Right lobe of liver (tissue), 6 donors: ENCODE measurements at regions not wholly inside any gene's neighbourhood (a gene's known extent, or its start where the extent isn't known, plus 50 kb on each side); places are given as distances from the start of the nearest gene placed in this dataset.

Source experiments
- ATAC-seq, 4 donors: fragments of 200-7000 bp; cut with Tn5 transposase; one replicate each; pipeline ENCODE4 v1.9.1; 2020; ENCODE audit warnings: mild to moderate bottlenecking in 4 of 4, moderate library complexity in 4 of 4
- DNase-seq, 3 donors: peaks; one replicate each; pipeline ENCODE4 v3.0.0-alpha.2; 2020
- H3K27ac ChIP-seq, 3 donors: fragments of 200-600 bp; one replicate each; pipeline ENCODE4 v1.8.0; 2022
- H3K27me3 ChIP-seq, 2 donors: fragments of 200-600 bp; one replicate each; pipeline ENCODE4 v1.8.0; 2022
- H3K36me3 ChIP-seq, 4 donors: fragments of 200-600 bp; sonication (generic) in 1 of 4; one replicate each; pipeline versions ENCODE4 v1.5.1 to v1.8.0; 2017 to 2022; ENCODE audit warnings: control low read depth in 1 of 4
- H3K4me1 ChIP-seq, 4 donors: fragments of 200-600 bp; sonication (generic) in 1 of 4; one replicate each; pipeline versions ENCODE4 v1.5.1 to v1.8.0; 2017 to 2022; ENCODE audit warnings: control low read depth in 1 of 4
- H3K4me3 ChIP-seq, 3 donors: fragments of 200-600 bp; one replicate each; pipeline ENCODE4 v1.8.0; 2022
- H3K9me3 ChIP-seq, 4 donors: fragments of 200-600 bp; sonication (generic) in 1 of 4; one replicate each; pipeline versions ENCODE4 v1.5.1 to v1.8.0; 2017 to 2022; ENCODE audit warnings: control low read depth in 1 of 4
- CTCF ChIP-seq, 4 donors: fragments of 200-600 bp in 3 of 4; fragments of 450-650 bp in 1 of 4; IDR thresholded peaks; one replicate each; pipeline versions ENCODE4 v1.5.1 to v1.8.0; 2016 to 2022; ENCODE audit warnings: antibody characterized with exemption in 4 of 4, mild to moderate bottlenecking in 2 of 4
- POLR2A ChIP-seq: fragments of 450-650 bp; IDR thresholded peaks from one replicate; pipeline ENCODE4 v1.6.1; 2017; ENCODE audit warnings: antibody characterized with exemption, mild to moderate bottlenecking
- WGBS: methylation state at CpG from one replicate; pipeline ENCODE4 v1.1.6; 2018; ENCODE audit warnings: low coverage, low lambda C conversion rate; ENCODE audit not compliant: insufficient coverage; ENCODE audit errors: missing lambda C conversion rate; 5-methylcytosine and 5-hydroxymethylcytosine counted together
- intact Hi-C, 2 donors: fragments of 100-400 bp; cut with DNase I; formaldehyde crosslinking; loops; one replicate each; pipeline versions ENCODE4 v1.11.2 to v1.14.1; 2022
- donor health status: DM: no; HTN: yes; CAD: no.
- donor health status: DM: no; HTN: no; CAD: no.
- donor health status: DM: no; HTN: no; CAD: no.
- donor health status: DM: no; HTN: yes; CAD: no.
- donor health status: DM: no; HTN: yes; CAD: no.

DNA sequence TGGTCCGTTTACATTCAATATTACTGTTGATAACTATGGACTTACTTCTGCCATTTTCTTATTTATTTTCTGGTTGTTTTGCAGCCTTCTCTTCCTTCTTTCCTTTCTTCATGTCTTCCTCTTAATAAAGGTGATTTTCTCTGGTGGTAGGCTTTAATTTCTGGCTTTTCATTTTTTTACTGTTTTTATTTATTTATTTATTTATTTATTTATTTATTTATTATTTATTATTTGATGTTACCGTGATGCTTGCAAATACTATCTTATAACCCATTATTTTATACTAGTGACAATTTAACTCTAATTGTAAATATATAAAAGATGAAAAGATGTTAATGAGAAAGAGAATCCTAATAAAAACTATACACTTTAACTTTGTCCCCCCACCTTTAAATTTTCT is 112.8 kb downstream of the SPIN3 start:
- ATAC-seq = no peak
- Histone ChIP-seq H3K36me3 (no peaks in the 10 kb centered on the region), H3K27ac (no peak overlapping the region), H3K9me3 (no peaks in the 10 kb centered on the region), H3K27me3 (peaks cover 3 to 6% of the 10 kb centered on the region in 2 donors), H3K4me1 (no peaks in the 10 kb centered on the region), H3K4me3 (no peak overlapping the region)
- 49% methylated on average over 2 of the region's 2 CpGs for WGBS
- DNase-seq = no peak
- intact Hi-C loops = no loop called here
- TF ChIP-seq CTCF (IDR thresholded peaks at IDR 0.05) (no peak), POLR2A (no peak)
